ENCODE measurements at regions not wholly inside any gene's neighbourhood (a gene's known extent, or its start where the extent isn't known, plus 50 kb on each side); places are given as distances from the start of the nearest gene placed in this dataset.
"Not testable (repeated sequence)": the region's sequence is repeated elsewhere in the genome, so short reads cannot be mapped to it uniquely, and the experiment has no call there.

- H3K27ac Mint-ChIP-seq = no peak overlapping the region
- no peaks in the 10 kb centered on the region for H3K4me1 ChIP-seq (ENCODE audit: insufficient read depth, low read length)
- no peak overlapping the region for H3K4me3 Mint-ChIP-seq
- no peak overlapping the region for H3K4me3 ChIP-seq (ENCODE audit: low read length)
- H3K36me3 ChIP-seq (ENCODE audit: insufficient read depth, low read length) = no peaks in the 10 kb centered on the region
- H3K27me3 Mint-ChIP-seq = no peaks in the 10 kb centered on the region
- no peak overlapping the region for H3K27ac ChIP-seq (ENCODE audit: low read depth, low read length)
- CTCF ChIA-PET = no interaction called here
- peaks cover 0 to 34% (median 5%) of the 10 kb centered on the region in 5 donors for H3K9me3 Mint-ChIP-seq
- no peaks in the 10 kb centered on the region for H3K4me1 Mint-ChIP-seq
- H3K27me3 ChIP-seq (ENCODE audit: insufficient read depth, low read length, poor library complexity, severe bottlenecking) = no peaks in the 10 kb centered on the region
- DNase-seq = no peak
- no peaks in the 10 kb centered on the region for H3K36me3 Mint-ChIP-seq
- POLR2A ChIA-PET = no interaction called here
- no peaks in the 10 kb centered on the region for H3K9me3 ChIP-seq (ENCODE audit: low read length)
Observed at GRCh38 chr4:126637706-126638105, 995.1 kb upstream of the INTU start.

DNA sequence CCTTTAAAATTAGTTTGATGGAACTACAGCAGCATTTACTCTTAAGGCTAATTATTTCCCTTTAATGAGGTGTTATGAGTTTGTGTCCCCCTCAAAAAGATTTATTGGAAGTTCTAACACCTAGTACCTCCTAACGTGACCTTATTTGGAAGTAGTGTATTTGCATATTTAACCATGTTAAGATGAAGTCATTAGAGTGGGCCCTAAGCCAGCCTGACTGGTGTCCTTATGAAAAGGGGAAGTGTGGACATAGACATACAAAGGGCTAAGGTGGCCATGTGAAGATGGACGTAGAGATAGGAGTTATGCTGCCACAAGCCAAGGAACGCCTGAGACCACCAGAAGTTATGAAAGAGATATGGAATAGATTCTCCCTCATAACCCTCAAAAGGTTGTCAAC is 985.4 kb upstream of the INTU start:
- H3K27ac ChIP-seq (ENCODE audit: low read depth, low read length) = no peak overlapping the region
- ChIA-PET CTCF (no interaction called here), POLR2A (no interaction called here)
- H3K4me3 ChIP-seq (ENCODE audit: low read length) = no peak overlapping the region
- H3K4me3 Mint-ChIP-seq = no peak overlapping the region
- H3K9me3 ChIP-seq (ENCODE audit: low read length) = no peaks in the 10 kb centered on the region
- H3K36me3 Mint-ChIP-seq = no peaks in the 10 kb centered on the region
- no peaks in the 10 kb centered on the region for H3K4me1 Mint-ChIP-seq
- H3K36me3 ChIP-seq (ENCODE audit: insufficient read depth, low read length) = no peaks in the 10 kb centered on the region
- no peak for DNase-seq
- H3K27ac Mint-ChIP-seq = no peak overlapping the region
- peaks cover 1 to 24% (median 5%) of the 10 kb centered on the region in 5 donors for H3K9me3 Mint-ChIP-seq
- H3K4me1 ChIP-seq (ENCODE audit: insufficient read depth, low read length) = no peaks in the 10 kb centered on the region
- no peaks in the 10 kb centered on the region for H3K27me3 Mint-ChIP-seq
- H3K27me3 ChIP-seq (ENCODE audit: insufficient read depth, low read length, poor library complexity, severe bottlenecking) = no peaks in the 10 kb centered on the region

DNA sequence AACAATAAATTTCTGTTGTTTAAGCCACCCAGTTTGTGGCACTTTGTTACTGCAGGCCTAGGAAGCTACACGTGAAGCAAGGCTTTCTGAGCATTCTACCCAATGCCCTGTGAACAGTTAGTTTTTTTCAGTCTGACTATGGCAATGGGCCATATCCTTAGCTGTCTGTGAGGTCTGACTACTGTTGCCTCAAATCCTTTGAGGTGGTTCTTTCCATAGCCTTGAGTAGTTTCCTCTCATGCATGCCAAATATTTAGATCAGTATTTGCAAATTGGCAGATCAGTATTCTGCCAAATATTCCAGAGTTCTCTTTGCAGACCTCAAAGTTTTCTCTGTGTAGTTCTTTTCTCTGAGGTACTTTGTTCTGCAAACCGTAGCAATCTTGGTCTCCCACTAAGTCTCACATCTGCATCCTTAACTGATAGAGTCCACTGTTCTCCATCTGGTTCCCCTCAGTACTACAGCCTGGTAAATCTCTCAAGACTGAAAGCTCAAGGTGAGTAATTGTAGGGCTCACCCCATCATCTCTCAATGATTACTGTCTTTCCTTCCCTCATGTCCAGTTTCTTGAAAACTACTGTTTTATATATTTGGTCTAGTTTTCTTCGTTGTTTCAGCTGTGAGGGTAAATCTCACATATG is 984.9 kb upstream of the INTU start:
- no peaks in the 10 kb centered on the region for H3K27me3 Mint-ChIP-seq
- POLR2A ChIA-PET = no interaction called here
- no peak overlapping the region for H3K4me3 ChIP-seq (ENCODE audit: low read length)
- no peaks in the 10 kb centered on the region for H3K36me3 Mint-ChIP-seq
- DNase-seq = no peak
- no peak overlapping the region for H3K27ac ChIP-seq (ENCODE audit: low read depth, low read length)
- H3K9me3 ChIP-seq (ENCODE audit: low read length) = no peaks in the 10 kb centered on the region
- H3K4me3 Mint-ChIP-seq = no peak overlapping the region
- H3K27me3 ChIP-seq (ENCODE audit: insufficient read depth, low read length, poor library complexity, severe bottlenecking) = no peaks in the 10 kb centered on the region
- CTCF ChIA-PET = no interaction called here
- H3K4me1 ChIP-seq (ENCODE audit: insufficient read depth, low read length) = no peaks in the 10 kb centered on the region
- H3K27ac Mint-ChIP-seq = peak overlapping the region in 1 of 8 donors; percentile 50
- H3K9me3 Mint-ChIP-seq = peaks cover 1 to 24% (median 5%) of the 10 kb centered on the region in 5 donors
- H3K4me1 Mint-ChIP-seq = no peaks in the 10 kb centered on the region
- no peaks in the 10 kb centered on the region for H3K36me3 ChIP-seq (ENCODE audit: insufficient read depth, low read length)

DNA sequence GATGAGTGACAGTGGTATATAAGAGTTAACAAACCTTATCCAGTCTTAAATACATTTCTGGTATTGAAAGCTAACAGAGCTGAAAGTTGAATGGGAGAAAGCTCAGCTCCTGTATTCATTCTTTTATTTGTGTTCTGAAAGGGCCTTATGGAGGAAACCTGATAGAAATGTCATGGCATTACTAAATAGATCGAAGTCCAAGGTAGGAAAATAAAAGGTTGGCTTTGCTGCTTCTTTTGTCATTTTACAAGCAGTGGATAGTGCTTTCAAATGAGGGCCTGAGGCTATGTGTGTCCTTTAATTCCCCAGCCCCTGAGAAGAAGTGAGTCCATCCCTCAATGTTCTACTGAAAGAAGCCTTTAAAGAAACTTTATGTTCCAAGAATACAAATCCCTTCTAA is 974.3 kb upstream of the INTU start:
- ChIA-PET POLR2A (no interaction called here), CTCF (no interaction called here)
- Mint-ChIP-seq H3K9me3 (peaks cover 0 to 7% (median 4%) of the 10 kb centered on the region in 5 donors), H3K4me3 (no peak overlapping the region), H3K36me3 (no peaks in the 10 kb centered on the region), H3K27me3 (no peaks in the 10 kb centered on the region), H3K27ac (no peak overlapping the region), H3K4me1 (no peaks in the 10 kb centered on the region)
- H3K36me3 ChIP-seq (ENCODE audit: insufficient read depth, low read length) = no peaks in the 10 kb centered on the region
- H3K27ac ChIP-seq (ENCODE audit: low read depth, low read length) = no peak overlapping the region
- H3K4me1 ChIP-seq (ENCODE audit: insufficient read depth, low read length) = no peaks in the 10 kb centered on the region
- DNase-seq = no peak
- H3K9me3 ChIP-seq (ENCODE audit: low read length) = no peaks in the 10 kb centered on the region
- H3K4me3 ChIP-seq (ENCODE audit: low read length) = no peak overlapping the region
- H3K27me3 ChIP-seq (ENCODE audit: insufficient read depth, low read length, poor library complexity, severe bottlenecking) = no peaks in the 10 kb centered on the region

DNA sequence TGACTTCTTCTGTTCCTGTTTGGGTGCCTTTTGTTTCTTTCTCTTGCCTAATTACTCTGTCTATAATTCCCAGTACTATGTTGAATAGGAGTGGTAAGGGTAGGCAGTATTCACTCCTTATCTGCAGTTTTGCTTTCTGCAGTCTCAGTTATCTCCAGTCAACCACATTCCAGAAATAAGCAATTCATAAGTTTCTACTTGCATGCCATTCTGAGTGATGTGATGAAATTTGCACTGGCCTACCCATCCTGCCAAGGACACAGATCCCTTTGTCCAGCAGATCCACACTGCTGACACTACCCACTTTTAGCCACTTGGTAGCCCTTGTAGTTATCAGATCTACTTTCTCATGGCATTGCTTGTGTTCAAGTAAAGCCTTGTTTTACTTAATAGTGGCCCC is 971.6 kb upstream of the INTU start:
- no peaks in the 10 kb centered on the region for H3K27me3 ChIP-seq (ENCODE audit: insufficient read depth, low read length, poor library complexity, severe bottlenecking)
- ChIA-PET POLR2A (no interaction called here), CTCF (no interaction called here)
- no peak overlapping the region for H3K27ac Mint-ChIP-seq
- no peaks in the 10 kb centered on the region for H3K36me3 Mint-ChIP-seq
- no peak overlapping the region for H3K4me3 ChIP-seq (ENCODE audit: low read length)
- H3K9me3 Mint-ChIP-seq = peaks cover 0 to 4% (median 0%) of the 10 kb centered on the region in 5 donors
- H3K27me3 Mint-ChIP-seq = no peaks in the 10 kb centered on the region
- no peaks in the 10 kb centered on the region for H3K9me3 ChIP-seq (ENCODE audit: low read length)
- no peaks in the 10 kb centered on the region for H3K36me3 ChIP-seq (ENCODE audit: insufficient read depth, low read length)
- no peak overlapping the region for H3K4me3 Mint-ChIP-seq
- H3K4me1 Mint-ChIP-seq = no peaks in the 10 kb centered on the region
- H3K4me1 ChIP-seq (ENCODE audit: insufficient read depth, low read length) = no peaks in the 10 kb centered on the region
- DNase-seq = no peak
- H3K27ac ChIP-seq (ENCODE audit: low read depth, low read length) = no peak overlapping the region

DNA sequence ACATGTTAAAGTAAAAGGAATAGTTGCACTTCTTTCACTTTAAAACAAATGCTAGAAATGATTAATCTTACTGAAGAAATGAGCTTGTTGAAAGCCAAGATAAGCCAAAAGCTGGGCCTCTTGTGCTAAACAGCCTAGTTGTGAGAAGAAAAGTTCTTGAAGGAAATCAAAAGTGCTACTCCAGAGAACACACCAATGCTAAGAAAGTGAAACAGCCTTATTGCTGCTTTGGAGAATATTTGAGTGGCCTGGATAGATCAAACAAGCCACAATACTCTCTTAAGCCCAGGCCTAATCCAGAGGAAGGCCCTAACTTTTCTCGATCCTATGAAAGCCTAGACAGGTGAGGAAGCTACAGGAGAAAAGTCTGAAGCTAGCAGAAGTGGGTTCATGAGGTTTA is 967.9 kb upstream of the INTU start:
- CTCF ChIA-PET = no interaction called here
- no peaks in the 10 kb centered on the region for H3K27me3 Mint-ChIP-seq

DNA sequence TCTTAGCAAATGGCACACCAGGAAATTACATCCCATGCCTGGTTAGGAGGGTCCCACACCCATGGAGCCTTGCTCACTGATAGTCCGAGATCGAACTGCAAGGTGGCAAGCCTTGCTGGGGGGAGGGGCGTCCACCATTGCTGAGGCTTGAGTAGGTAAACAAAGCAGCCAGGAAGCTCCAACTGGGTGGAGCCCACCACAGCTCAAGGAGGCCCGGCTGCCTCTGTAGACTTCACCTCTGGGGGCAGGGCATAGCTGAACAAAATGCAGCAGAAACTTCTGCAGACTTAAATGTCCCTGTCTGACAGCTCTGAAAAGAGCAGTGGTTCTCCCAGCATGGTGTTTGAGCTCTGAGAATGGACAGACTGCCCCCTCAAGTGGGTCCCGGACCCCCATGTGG is 962.7 kb upstream of the INTU start:
- H3K36me3 Mint-ChIP-seq; POLR2A ChIA-PET; H3K4me1 ChIP-seq (ENCODE audit: insufficient read depth, low read length); H3K36me3 ChIP-seq (ENCODE audit: insufficient read depth, low read length); DNase-seq; H3K27ac Mint-ChIP-seq; H3K27ac ChIP-seq (ENCODE audit: low read depth, low read length); H3K4me3 ChIP-seq (ENCODE audit: low read length); H3K27me3 ChIP-seq (ENCODE audit: insufficient read depth, low read length, poor library complexity, severe bottlenecking); H3K27me3 Mint-ChIP-seq; H3K4me1 Mint-ChIP-seq; CTCF ChIA-PET; H3K9me3 ChIP-seq (ENCODE audit: low read length); H3K4me3 Mint-ChIP-seq: not testable (repeated sequence)
- H3K9me3 Mint-ChIP-seq = peaks cover 3 to 19% (median 7%) of the 10 kb centered on the region in 5 donors

More for the DNA sequence above, 967.9 kb upstream of the INTU start:
- no peak overlapping the region for H3K4me3 Mint-ChIP-seq
- H3K4me1 Mint-ChIP-seq = no peaks in the 10 kb centered on the region
- H3K9me3 ChIP-seq (ENCODE audit: low read length) = no peaks in the 10 kb centered on the region
- no peaks in the 10 kb centered on the region for H3K36me3 ChIP-seq (ENCODE audit: insufficient read depth, low read length)
- H3K36me3 Mint-ChIP-seq = no peaks in the 10 kb centered on the region
- POLR2A ChIA-PET = no interaction called here
- peaks cover 0 to 4% (median 0%) of the 10 kb centered on the region in 5 donors for H3K9me3 Mint-ChIP-seq
- H3K4me3 ChIP-seq (ENCODE audit: low read length) = no peak overlapping the region
- H3K27ac Mint-ChIP-seq = no peak overlapping the region
- no peak for DNase-seq
- H3K27ac ChIP-seq (ENCODE audit: low read depth, low read length) = no peak overlapping the region
- no peaks in the 10 kb centered on the region for H3K27me3 ChIP-seq (ENCODE audit: insufficient read depth, low read length, poor library complexity, severe bottlenecking)
- no peaks in the 10 kb centered on the region for H3K4me1 ChIP-seq (ENCODE audit: insufficient read depth, low read length)

DNA sequence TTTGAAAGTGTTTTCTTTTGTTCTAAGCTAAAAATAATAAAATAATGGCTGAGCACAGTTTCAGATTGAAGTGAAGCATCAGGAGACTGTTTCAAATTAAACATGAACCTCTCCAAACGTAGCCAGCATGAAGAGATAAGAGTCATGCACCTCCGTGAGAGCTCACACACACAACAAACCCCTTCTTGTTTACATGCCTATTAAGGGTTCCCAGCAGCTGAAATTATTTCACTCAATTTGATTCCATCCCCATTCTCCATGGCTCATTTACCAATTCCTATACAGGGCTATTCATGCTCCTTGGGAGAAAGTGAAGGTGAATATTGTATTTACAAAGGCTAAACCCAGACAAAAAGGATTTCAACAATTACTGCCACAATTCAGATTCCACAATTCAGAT is 954.1 kb upstream of the INTU start:
- no peak for DNase-seq
- Histone ChIP-seq H3K27me3 (ENCODE audit: insufficient read depth, low read length, poor library complexity, severe bottlenecking) (no peaks in the 10 kb centered on the region), H3K9me3 (ENCODE audit: low read length) (no peaks in the 10 kb centered on the region), H3K4me3 (ENCODE audit: low read length) (no peak overlapping the region), H3K36me3 (ENCODE audit: insufficient read depth, low read length) (no peaks in the 10 kb centered on the region), H3K27ac (ENCODE audit: low read depth, low read length) (no peak overlapping the region), H3K4me1 (ENCODE audit: insufficient read depth, low read length) (no peaks in the 10 kb centered on the region)
- POLR2A ChIA-PET = no interaction called here
- no peaks in the 10 kb centered on the region for H3K36me3 Mint-ChIP-seq
- no peaks in the 10 kb centered on the region for H3K4me1 Mint-ChIP-seq
- CTCF ChIA-PET = interaction anchor here (0.7 kb wide), 1 partner anchor 10 kb away, joined by 3 read pairs; no protein-coding TSS in a partner anchor
- H3K27ac Mint-ChIP-seq = no peak overlapping the region
- H3K27me3 Mint-ChIP-seq = no peaks in the 10 kb centered on the region
- H3K9me3 Mint-ChIP-seq = peaks cover 2 to 17% (median 6%) of the 10 kb centered on the region in 5 donors
- H3K4me3 Mint-ChIP-seq = no peak overlapping the region

DNA sequence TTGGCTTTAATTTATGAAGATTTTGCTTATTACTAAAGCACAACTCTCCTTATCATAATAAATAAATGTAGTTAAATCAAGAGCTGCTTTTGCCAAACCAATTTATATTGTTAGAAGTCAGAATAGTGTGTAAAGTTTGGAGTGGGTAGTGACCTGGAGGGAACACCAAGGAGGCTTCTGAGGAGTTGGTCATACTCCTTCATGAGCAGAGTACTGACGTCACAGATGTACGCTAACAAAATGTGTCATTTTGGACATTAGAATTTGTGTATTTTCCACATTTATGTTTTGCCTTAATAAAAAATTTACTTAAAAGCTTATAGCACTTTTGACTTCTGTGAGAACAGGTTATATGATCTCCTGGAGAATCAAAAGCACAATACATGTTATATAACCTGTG is 953.5 kb upstream of the INTU start:
- CTCF ChIA-PET = interaction anchor here (0.7 kb wide), 1 partner anchor 9 kb away, joined by 3 read pairs; no protein-coding TSS in a partner anchor
- peaks cover 2 to 24% (median 3%) of the 10 kb centered on the region in 5 donors for H3K9me3 Mint-ChIP-seq
- Histone ChIP-seq H3K27me3 (ENCODE audit: insufficient read depth, low read length, poor library complexity, severe bottlenecking) (no peaks in the 10 kb centered on the region), H3K36me3 (ENCODE audit: insufficient read depth, low read length) (no peaks in the 10 kb centered on the region), H3K4me3 (ENCODE audit: low read length) (no peak overlapping the region), H3K27ac (ENCODE audit: low read depth, low read length) (no peak overlapping the region), H3K9me3 (ENCODE audit: low read length) (no peaks in the 10 kb centered on the region), H3K4me1 (ENCODE audit: insufficient read depth, low read length) (no peaks in the 10 kb centered on the region)
- no peaks in the 10 kb centered on the region for H3K4me1 Mint-ChIP-seq
- H3K4me3 Mint-ChIP-seq = no peak overlapping the region
- POLR2A ChIA-PET = no interaction called here
- DNase-seq = no peak
- no peaks in the 10 kb centered on the region for H3K27me3 Mint-ChIP-seq
- no peaks in the 10 kb centered on the region for H3K36me3 Mint-ChIP-seq
- no peak overlapping the region for H3K27ac Mint-ChIP-seq
